HG03378 (cell line): ENCODE measurements at regions not wholly inside any gene's neighbourhood (a gene's known extent, or its start where the extent isn't known, plus 50 kb on each side); places are given as distances from the start of the nearest gene placed in this dataset.
"Not testable (repeated sequence)": the region's sequence is repeated elsewhere in the genome, so short reads cannot be mapped to it uniquely, and the experiment has no call there.

Source experiments
- ATAC-seq: cut with Tn5 transposase; IDR thresholded peaks from one replicate; pipeline ENCODE4 v1.9.1; 2021; ENCODE audit warnings: mild to moderate bottlenecking, moderate library complexity; ENCODE audit not compliant: unreplicated experiment

- no peak for ATAC-seq
Measured at GRCh38 chr9:118618849-118619248, 750.4 kb downstream of the BRINP1 start.

GRCh38 chr9:118624608-118625007 is 744.6 kb downstream of the BRINP1 start:
- ATAC-seq, result no peak

GRCh38 chr9:118630079-118630478 is 739.2 kb downstream of the BRINP1 start:
- ATAC-seq, result no peak

- ATAC-seq, result no peak
Measured at GRCh38 chr9:118630931-118631595, 738.2 kb downstream of the BRINP1 start.

- ATAC-seq, result no peak
Measured at GRCh38 chr9:118631956-118632355, 737.3 kb downstream of the BRINP1 start.

GRCh38 chr9:118635416-118635815 is 733.8 kb downstream of the BRINP1 start:
- no peak for ATAC-seq

GRCh38 chr9:118637681-118638080 is 731.6 kb downstream of the BRINP1 start:
- ATAC-seq, result no peak

- no peak for ATAC-seq
Measured at GRCh38 chr9:118640836-118641560, 728.2 kb downstream of the BRINP1 start.

- no peak for ATAC-seq
Measured at GRCh38 chr9:118643118-118643517, 726.1 kb downstream of the BRINP1 start.

GRCh38 chr9:118644066-118644465 is 725.2 kb downstream of the BRINP1 start:
- no peak for ATAC-seq

- no peak for ATAC-seq
Measured at GRCh38 chr9:118647331-118647730, 721.9 kb downstream of the BRINP1 start.

- no peak for ATAC-seq
Measured at GRCh38 chr9:118650417-118650816, 718.8 kb downstream of the BRINP1 start.

GRCh38 chr9:118651511-118651910 is 717.7 kb downstream of the BRINP1 start:
- ATAC-seq, result no peak

GRCh38 chr9:118652258-118652657 is 717.0 kb downstream of the BRINP1 start:
- no peak for ATAC-seq

- ATAC-seq, result no peak
Measured at GRCh38 chr9:118652912-118653311, 716.3 kb downstream of the BRINP1 start.

GRCh38 chr9:118659011-118659410 is 710.2 kb downstream of the BRINP1 start:
- no peak for ATAC-seq

GRCh38 chr9:118665226-118665919 is 703.9 kb downstream of the BRINP1 start:
- ATAC-seq, result no peak

GRCh38 chr9:118670011-118670953 is 699.0 kb downstream of the BRINP1 start:
- no peak for ATAC-seq

- no peak for ATAC-seq
Measured at GRCh38 chr9:118674942-118675341, 694.3 kb downstream of the BRINP1 start.

- not testable (repeated sequence) for ATAC-seq
Measured at GRCh38 chr9:118677936-118678653, 691.1 kb downstream of the BRINP1 start.
